Renal cortical epithelial cell (primary cell): ENCODE measurements at regions not wholly inside any gene's neighbourhood (a gene's known extent, or its start where the extent isn't known, plus 50 kb on each side); places are given as distances from the start of the nearest gene placed in this dataset.

Experiments used
- DNase-seq: peaks from one replicate; pipeline ENCODE4 v3.0.0-alpha.2; 2011; ENCODE audit warnings: low read depth

DNA sequence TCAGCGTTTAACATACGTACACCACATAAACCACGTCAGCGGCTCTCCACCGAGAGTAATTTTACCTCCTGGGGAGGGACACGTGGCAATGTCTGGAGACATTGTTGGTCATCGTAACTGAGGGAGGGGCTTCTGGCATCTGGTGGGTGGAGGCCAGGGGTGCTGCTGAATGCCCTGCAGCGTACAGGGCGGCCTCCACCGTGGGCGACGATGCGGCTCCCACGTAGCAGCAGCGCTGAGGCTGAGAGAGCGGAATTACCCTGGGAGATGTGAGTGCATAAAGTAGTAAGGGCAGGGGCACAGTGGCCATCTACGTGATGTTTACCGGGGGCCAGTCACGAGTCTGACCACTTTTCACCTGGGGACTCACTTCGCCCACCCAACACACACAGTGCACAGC is 212.4 kb downstream of the RBFOX3 start:
- no peak for DNase-seq

DNA sequence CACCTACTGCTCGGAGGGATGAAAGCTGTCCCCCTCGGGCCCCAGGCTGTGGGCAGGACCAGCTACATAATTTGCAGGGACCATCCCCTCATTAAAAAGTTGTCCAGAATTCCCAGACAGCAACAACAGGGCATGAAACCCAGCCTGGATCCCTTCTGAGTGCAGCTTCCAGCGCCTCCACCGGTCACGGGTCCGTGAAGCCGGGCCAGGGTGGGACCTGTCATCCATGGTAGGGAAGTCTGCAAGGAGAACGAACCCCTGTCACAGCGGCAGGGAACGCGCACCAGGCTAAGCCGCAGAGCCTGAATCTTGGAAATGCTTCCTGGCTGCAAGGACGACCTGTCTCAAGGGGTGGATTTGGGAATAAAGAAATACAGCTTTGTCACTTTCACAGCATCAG is 214.2 kb downstream of the RBFOX3 start:
- DNase-seq, result no peak

GRCh38 chr17:79395545-79395944 is 215.3 kb downstream of the RBFOX3 start:
- DNase-seq, result no peak

- no peak for DNase-seq
These were observed 215.8 kb downstream of the RBFOX3 start for GRCh38 chr17:79395066-79395465.

- peak; percentile 14 for DNase-seq
These were observed 217.3 kb downstream of the RBFOX3 start for GRCh38 chr17:79393358-79394052.

- no peak for DNase-seq
These were observed 218.3 kb downstream of the RBFOX3 start for GRCh38 chr17:79392598-79392997.

GRCh38 chr17:79391376-79392233 is 219.2 kb downstream of the RBFOX3 start:
- peak; percentile 16 for DNase-seq

- no peak for DNase-seq
These were observed 221.0 kb downstream of the RBFOX3 start for GRCh38 chr17:79389896-79390295.

GRCh38 chr17:79388556-79389295 is 222.1 kb downstream of the RBFOX3 start:
- peak; percentile 2 for DNase-seq

DNA sequence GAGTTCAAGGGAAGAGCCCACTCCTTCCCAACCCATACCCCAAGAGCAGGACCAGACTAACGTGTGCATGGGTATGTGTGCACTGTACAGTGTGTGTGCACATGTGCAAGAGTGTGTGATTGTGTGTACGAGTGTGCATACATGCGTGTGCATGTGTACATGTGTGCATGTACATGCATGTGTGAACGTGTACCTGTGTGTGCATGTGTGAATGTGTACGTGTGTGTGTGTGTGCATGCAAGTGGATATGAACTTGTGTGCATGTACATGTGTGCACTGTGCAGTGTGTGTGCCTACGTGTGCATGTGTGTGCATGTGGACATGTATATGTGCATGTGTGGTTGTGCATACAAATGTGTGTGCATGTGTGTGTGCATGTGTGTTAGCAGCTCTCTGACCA is 223.1 kb downstream of the RBFOX3 start:
- no peak for DNase-seq

DNA sequence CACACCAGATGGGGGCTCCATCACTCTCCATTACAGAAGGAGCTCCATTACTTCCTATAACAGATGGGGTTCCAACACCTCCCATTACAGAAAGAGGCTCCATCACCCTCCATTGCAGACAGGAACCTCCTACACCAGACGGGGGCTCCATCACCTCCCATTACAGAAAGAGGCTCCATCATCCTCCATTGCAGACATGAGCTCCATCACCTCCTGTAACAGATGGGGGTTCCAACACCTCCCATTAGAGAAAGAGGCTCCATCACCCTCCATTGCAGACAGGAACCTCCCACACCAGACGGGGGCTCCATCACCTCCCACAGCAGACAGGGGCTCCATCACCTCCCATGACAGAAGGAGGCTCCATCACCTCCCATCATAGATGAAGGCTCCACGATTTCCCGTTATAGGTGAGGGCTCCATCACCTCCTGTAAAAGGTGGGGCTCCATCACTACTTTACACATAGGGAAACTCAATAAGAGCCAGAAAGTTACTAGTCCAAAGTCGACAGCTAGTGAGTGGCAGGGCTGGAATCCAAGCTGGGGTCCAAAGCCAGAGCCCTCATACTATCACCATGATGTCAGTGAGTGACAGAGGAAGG is 224.8 kb downstream of the RBFOX3 start:
- no peak for DNase-seq

- DNase-seq, result no peak
These were observed 228.5 kb downstream of the RBFOX3 start for GRCh38 chr17:79382313-79382712.

- DNase-seq, result no peak
These were observed 231.0 kb downstream of the RBFOX3 start for GRCh38 chr17:79379700-79380445.

DNA sequence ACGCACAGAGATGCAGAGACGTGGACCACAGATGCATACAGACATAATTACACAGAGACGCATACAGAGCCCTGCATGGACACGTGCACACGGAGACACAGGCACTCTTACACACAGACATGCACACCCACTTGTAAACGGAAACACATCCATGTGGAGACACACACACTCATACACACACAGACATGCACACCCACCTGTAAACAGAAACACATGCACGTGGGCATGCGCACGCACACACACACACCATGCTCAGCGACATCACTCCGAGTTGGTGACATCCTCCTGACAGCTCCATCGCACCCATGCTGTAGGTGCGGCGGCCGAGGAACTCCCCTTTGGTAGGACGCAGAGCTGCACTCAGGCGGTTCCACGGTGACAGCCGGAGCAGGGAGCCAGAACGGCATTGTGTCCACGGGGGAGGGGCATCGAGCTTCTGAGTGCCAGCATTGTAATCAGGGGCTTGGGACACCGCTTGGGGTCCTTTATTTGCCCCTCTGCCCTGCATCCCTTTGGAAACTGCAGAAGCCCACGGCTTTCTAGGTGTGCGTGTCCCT is 233.5 kb downstream of the RBFOX3 start:
- DNase-seq, result no peak

GRCh38 chr17:79374807-79375206 is 236.0 kb downstream of the RBFOX3 start:
- DNase-seq, result no peak

DNA sequence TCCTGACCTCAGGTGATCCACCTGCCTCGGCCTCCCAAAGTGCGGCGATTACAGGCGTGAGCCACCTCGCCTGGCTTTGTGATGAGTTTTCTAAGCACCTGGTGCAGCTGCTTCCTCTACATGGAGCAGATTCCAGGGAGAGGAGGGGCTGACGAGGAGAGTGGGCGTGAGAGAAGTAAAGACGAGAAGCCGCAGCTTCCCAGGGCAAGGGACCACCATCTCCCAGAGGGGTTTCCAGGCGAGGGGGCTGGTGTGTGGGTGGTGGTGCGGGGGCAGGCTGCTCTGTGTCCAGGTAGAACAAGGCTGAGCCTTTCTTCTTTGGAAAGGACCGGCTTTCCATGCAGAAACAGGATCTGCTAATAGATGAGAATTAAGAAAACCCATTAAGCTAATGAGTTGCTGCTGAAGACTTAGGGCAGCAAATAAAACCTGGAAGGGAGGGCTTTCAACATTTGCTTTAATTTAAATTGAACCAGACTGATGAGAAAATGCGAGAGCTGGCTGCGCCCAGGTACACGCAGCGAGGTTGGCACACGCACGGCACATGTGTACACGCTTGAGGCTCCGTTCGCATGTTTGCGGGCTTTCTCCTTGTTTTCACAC is 236.7 kb downstream of the RBFOX3 start:
- DNase-seq, result no peak

DNA sequence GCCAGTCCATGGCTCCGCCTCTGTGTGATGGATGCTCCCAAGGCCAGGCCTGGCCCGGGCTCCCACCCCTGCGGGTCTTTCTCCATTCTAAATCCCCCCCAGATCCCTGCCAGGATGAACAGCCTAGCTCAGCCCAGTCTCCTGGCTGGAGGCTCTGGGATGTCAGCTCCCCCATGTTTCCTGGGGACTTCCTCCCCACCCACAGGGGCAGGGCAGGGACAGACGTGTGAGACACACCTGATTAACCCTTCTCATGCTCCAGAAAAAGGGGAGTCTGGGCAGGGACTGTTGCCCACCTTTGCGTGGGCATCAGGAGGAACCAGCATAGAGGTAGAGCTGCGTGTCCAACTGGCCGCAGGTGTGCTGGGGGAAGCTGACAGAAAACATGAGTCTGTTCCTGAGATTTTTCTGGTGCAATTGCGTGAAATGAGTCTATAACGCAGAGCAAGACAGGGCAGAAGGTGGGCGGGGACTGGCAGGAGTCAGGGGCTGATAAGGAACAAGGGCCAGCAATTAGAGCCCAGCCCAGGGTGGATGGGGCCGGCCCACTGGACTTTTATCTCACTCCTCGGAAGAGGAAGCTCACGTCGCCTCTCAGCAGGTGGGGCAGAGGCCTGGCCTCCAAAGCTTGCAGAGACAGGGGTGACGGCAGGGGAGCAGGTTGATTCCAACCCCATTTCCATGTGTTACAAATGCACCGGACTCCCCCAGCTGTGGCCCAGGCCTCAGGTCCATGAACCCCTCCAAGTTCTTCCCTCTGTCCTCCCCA is 238.2 kb downstream of the RBFOX3 start:
- DNase-seq, result no peak

DNA sequence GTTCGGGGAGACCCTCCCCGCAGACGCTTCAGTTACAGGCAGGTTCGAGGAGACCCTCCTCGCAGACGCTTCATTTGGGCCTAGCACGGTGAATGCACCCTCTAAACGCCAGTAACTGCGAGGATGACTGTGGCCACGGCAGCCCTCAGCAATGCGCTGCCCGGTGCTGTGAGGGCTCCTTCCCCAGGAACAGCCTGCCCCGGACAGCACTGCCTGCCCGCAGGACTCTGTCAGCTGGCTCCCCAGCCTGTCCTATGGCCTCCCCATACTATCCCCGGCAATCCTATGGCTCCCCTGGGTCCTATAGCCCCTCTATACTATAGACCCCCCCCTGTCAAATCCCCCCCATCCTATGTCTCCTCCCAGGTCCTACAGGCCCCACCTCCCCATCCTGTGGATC is 238.9 kb downstream of the RBFOX3 start:
- no peak for DNase-seq

GRCh38 chr17:79370594-79370993 is 240.3 kb downstream of the RBFOX3 start:
- DNase-seq, result no peak

- DNase-seq, result no peak
These were observed 240.7 kb downstream of the RBFOX3 start for GRCh38 chr17:79370126-79370525.
